ENCODE measurements at regions not wholly inside any gene's neighbourhood (a gene's known extent, or its start where the extent isn't known, plus 50 kb on each side); places are given as distances from the start of the nearest gene placed in this dataset.

GRCh38 chr1:238336531-238336930 is 445.8 kb upstream of the ZP4 start:
- ChIA-PET POLR2A (no interaction called here), CTCF (no interaction called here)

More at GRCh38 chr1:238336531-238336930, 445.8 kb upstream of the ZP4 start:
- no peak for ATAC-seq
- Mint-ChIP-seq H3K27me3 (ENCODE audit: low read depth) (no peaks in the 10 kb centered on the region; the same call in 1 of the 2 replicates), H3K4me1 (no peaks in the 10 kb centered on the region), H3K27ac (no peak overlapping the region), H3K36me3 (peaks cover 11% of the 10 kb centered on the region), H3K4me3 (no peak overlapping the region), H3K9me3 (peaks cover 25% of the 10 kb centered on the region)
- DNase-seq (ENCODE audit: low spot score): no peak
- no peak for TF ChIP-seq ZNF532 (CRISPR knock-in tag; IDR thresholded peaks at IDR 0.05; ENCODE audit: borderline replicate concordance)
- no peak for TF ChIP-seq IRF1 (CRISPR knock-in tag; IDR thresholded peaks at IDR 0.05)
- TF ChIP-seq E2F1 (CRISPR knock-in tag; IDR thresholded peaks at IDR 0.05): no peak
- no peak for TF ChIP-seq FOXP4 (CRISPR knock-in tag; IDR thresholded peaks at IDR 0.05)
- TF ChIP-seq NFATC4 (CRISPR knock-in tag; IDR thresholded peaks at IDR 0.05): no peak
- TF ChIP-seq AFF4 (CRISPR knock-in tag; IDR thresholded peaks at IDR 0.05; ENCODE audit: borderline replicate concordance): no peak
- no peak for TF ChIP-seq PRDM15 (CRISPR knock-in tag; IDR thresholded peaks at IDR 0.05)
- no peak for TF ChIP-seq GTF2I (CRISPR knock-in tag; conservative IDR thresholded peaks at IDR 0.05)
- TF ChIP-seq SMAD3 (CRISPR knock-in tag; IDR thresholded peaks at IDR 0.05; ENCODE audit: borderline replicate concordance): no peak
- no peak for TF ChIP-seq ATF1 (CRISPR knock-in tag; IDR thresholded peaks at IDR 0.05)
- TF ChIP-seq ZBTB21 (CRISPR knock-in tag; IDR thresholded peaks at IDR 0.05; ENCODE audit: borderline replicate concordance): no peak
- TF ChIP-seq ATF6 (CRISPR knock-in tag; IDR thresholded peaks at IDR 0.05): no peak
- TF ChIP-seq ZMAT4 (CRISPR knock-in tag; IDR thresholded peaks at IDR 0.05): no peak
- TF ChIP-seq HMGXB4 (CRISPR knock-in tag; IDR thresholded peaks at IDR 0.05): no peak
- TF ChIP-seq USF1 (CRISPR knock-in tag; IDR thresholded peaks at IDR 0.05): no peak
